ENCODE measurements at regions not wholly inside any gene's neighbourhood (a gene's known extent, or its start where the extent isn't known, plus 50 kb on each side); places are given as distances from the start of the nearest gene placed in this dataset.
A peak's percentile ranks its signal among the peaks of the same experiment; 100 is the strongest.

DNA sequence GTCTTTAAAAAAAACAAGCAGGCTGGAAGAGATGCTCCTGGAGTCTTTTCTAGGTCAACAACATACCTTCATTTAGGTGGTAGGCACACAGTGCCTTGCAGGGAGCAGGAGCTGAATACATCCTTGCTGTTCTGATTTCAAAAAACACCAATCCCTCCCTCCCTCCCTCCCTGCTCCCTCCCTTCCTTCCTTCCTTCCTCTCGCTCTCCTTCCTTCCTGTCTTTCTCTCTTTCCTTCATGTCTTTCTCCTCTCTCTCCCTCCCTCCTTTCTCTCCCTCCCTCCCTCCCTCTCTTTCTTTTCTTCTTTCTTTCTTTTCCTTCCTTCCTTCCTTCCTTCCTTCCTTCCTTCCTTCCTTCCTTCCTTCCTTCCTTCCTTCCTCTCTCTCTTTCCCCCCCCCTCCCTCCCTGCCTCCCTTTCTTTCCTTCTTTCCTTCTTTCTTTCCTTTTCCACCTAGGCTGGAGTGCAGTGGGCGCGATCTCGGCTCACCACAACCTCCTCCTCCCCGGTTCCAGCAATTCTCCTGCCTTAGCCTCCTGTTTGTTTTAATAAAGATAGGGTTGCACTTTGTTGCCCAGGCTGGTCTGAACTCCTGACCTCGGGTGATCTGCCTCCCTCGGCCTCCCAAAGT, 245.1 kb downstream of the MIAT start:
- POLR2A ChIA-PET (ENCODE audit: low non-redundant PET) = no interaction called here
- CTCF ChIA-PET = interaction anchor here (0.6 kb wide), 2 partner anchors 441 to 886 kb away, joined by 3 to 4 read pairs; no protein-coding TSS in a partner anchor
- TF ChIP-seq, protein P1, sequence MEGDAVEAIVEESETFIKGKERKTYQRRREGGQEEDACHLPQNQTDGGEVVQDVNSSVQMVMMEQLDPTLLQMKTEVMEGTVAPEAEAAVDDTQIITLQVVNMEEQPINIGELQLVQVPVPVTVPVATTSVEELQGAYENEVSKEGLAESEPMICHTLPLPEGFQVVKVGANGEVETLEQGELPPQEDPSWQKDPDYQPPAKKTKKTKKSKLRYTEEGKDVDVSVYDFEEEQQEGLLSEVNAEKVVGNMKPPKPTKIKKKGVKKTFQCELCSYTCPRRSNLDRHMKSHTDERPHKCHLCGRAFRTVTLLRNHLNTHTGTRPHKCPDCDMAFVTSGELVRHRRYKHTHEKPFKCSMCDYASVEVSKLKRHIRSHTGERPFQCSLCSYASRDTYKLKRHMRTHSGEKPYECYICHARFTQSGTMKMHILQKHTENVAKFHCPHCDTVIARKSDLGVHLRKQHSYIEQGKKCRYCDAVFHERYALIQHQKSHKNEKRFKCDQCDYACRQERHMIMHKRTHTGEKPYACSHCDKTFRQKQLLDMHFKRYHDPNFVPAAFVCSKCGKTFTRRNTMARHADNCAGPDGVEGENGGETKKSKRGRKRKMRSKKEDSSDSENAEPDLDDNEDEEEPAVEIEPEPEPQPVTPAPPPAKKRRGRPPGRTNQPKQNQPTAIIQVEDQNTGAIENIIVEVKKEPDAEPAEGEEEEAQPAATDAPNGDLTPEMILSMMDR (conservative IDR thresholded peaks at IDR 0.05; ENCODE audit: low read depth, low read length) = no peak
- no peak for TF ChIP-seq EZH2 (IDR thresholded peaks at IDR 0.05; ENCODE audit: borderline replicate concordance, low read depth, low read length, poor library complexity, severe bottlenecking)

DNA sequence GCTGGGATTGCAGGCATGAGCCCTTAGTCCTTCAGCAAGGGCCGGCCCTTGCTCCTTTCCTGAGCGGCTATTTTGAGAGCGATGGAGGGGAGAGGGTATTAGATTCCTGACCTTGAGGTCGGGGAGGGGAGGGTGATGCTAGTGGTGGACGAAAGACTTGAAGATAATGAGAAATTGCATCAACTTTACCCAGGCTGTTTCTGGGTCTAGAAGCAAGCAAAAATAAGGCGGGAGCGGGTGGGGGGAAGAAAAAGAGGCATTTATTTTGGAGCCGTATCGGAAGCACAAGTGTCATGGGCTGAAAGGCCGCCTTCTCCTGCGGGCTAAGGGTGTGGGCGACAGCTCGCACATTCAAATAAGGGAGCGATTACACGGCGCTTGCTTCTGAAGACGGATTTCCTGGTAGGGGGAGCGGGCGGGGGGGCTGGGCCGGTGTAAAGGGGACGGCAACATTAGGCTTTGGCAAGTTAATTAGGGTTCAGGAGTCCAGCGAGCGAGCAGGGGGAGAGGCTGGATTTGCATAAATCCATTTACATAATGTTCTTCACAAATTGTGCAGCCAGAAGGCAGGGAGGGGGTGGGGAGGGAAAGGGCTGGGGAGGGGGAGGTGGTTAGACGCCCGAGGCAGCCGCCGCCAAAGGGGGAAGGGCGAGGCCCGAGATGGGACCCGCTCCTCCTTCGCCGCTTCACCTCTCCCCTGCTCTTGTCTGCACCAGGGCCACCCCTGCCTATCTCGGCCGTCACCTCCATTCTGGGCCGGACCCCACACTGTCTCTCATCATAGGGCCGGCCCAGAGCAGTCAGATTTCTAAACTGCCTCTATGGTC, 245.9 kb downstream of the MIAT start:
- no TSS peak for BruUV-seq (replicated peaks)
- CTCF ChIA-PET = interaction anchor here (0.5 to 0.6 kb wide), 2 partner anchors 120 to 442 kb away, joined by 3 to 4 read pairs; no protein-coding TSS in a partner anchor
- intact Hi-C loops (cut with micrococcal nuclease; ENCODE audit: unreplicated experiment) = loop anchor here (10.0 kb wide), 1 partner anchor 902 kb away; the partner anchor contains the start of gene MN1
- H3K27me3 ChIP-seq (replicated peaks; ENCODE audit: insufficient read depth, low read depth, low read length, poor library complexity) = no peaks in the 10 kb centered on the region
- no peaks in the 10 kb centered on the region for H3K9me3 ChIP-seq (ENCODE audit: low read depth, low read length, poor library complexity, severe bottlenecking)
- no peaks in the 10 kb centered on the region for H3K36me3 ChIP-seq (ENCODE audit: insufficient read depth, low read length, poor library complexity, severe bottlenecking)
- H3K4me3 ChIP-seq (ENCODE audit: low read depth, low read length, poor library complexity, severe bottlenecking) = peak overlapping the region; percentile 27
- TF ChIP-seq EZH2 (IDR thresholded peaks at IDR 0.05; ENCODE audit: borderline replicate concordance, low read depth, low read length, poor library complexity, severe bottlenecking) = no peak
- TF ChIP-seq, protein P1 (conservative IDR thresholded peaks at IDR 0.05; ENCODE audit: low read depth, low read length) = no peak
- H3K4me1 ChIP-seq (ENCODE audit: insufficient read depth, low read length, poor library complexity, severe bottlenecking) = peaks cover 43% of the 10 kb centered on the region
- DNase-seq (ENCODE audit: low spot score) = peak; percentile 83
- H3K27ac ChIP-seq (ENCODE audit: low read depth, low read length, poor library complexity, severe bottlenecking) = peak overlapping the region; percentile 97
- POLR2A ChIA-PET (ENCODE audit: low non-redundant PET) = no interaction called here

More for the DNA sequence above, 245.1 kb downstream of the MIAT start:
- Histone ChIP-seq H3K27me3 (replicated peaks; ENCODE audit: insufficient read depth, low read depth, low read length, poor library complexity) (no peaks in the 10 kb centered on the region), H3K4me1 (ENCODE audit: insufficient read depth, low read length, poor library complexity, severe bottlenecking) (peaks cover 43% of the 10 kb centered on the region), H3K9me3 (ENCODE audit: low read depth, low read length, poor library complexity, severe bottlenecking) (no peaks in the 10 kb centered on the region), H3K4me3 (ENCODE audit: low read depth, low read length, poor library complexity, severe bottlenecking) (peak overlapping the region; percentile 27), H3K36me3 (ENCODE audit: insufficient read depth, low read length, poor library complexity, severe bottlenecking) (no peaks in the 10 kb centered on the region), H3K27ac (ENCODE audit: low read depth, low read length, poor library complexity, severe bottlenecking) (peak overlapping the region; percentile 97)
- intact Hi-C loops (cut with micrococcal nuclease; ENCODE audit: unreplicated experiment) = loop anchor here (10.0 kb wide), 1 partner anchor 902 kb away; the partner anchor contains the start of gene MN1
- no TSS peak for BruUV-seq (replicated peaks)
- DNase-seq (ENCODE audit: low spot score) = peak; percentile 77

DNA sequence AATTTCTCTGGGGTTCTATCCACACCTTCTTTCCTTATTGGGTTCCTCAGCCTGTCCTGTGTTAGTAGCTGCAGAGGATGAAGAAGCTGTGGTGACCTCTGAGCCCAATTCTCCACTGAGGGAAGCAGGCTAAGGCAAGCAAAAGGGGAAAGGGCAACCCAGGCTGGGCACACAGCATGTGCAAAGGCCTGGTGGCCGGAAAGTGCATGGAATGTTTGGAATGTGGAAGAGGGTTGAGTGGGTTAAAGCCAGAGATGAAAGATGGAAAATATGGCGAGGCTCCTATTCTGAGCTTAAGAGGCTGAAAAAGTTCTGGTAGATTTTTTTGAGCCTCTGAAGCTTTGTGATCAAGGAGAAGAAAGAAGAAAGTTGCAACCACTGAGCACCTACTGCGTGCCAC, 247.1 kb downstream of the MIAT start:
- Histone ChIP-seq H3K27me3 (replicated peaks; ENCODE audit: insufficient read depth, low read depth, low read length, poor library complexity) (no peaks in the 10 kb centered on the region), H3K27ac (ENCODE audit: low read depth, low read length, poor library complexity, severe bottlenecking) (peak overlapping the region; percentile 72), H3K4me3 (ENCODE audit: low read depth, low read length, poor library complexity, severe bottlenecking) (no peak overlapping the region), H3K9me3 (ENCODE audit: low read depth, low read length, poor library complexity, severe bottlenecking) (no peaks in the 10 kb centered on the region), H3K36me3 (ENCODE audit: insufficient read depth, low read length, poor library complexity, severe bottlenecking) (no peaks in the 10 kb centered on the region), H3K4me1 (ENCODE audit: insufficient read depth, low read length, poor library complexity, severe bottlenecking) (peaks cover 43% of the 10 kb centered on the region)
- CTCF ChIA-PET = no interaction called here
- no peak for TF ChIP-seq EZH2 (IDR thresholded peaks at IDR 0.05; ENCODE audit: borderline replicate concordance, low read depth, low read length, poor library complexity, severe bottlenecking)
- TF ChIP-seq, protein P1 (conservative IDR thresholded peaks at IDR 0.05; ENCODE audit: low read depth, low read length) = no peak
- BruUV-seq (replicated peaks) = no TSS peak
- POLR2A ChIA-PET (ENCODE audit: low non-redundant PET) = no interaction called here
- intact Hi-C loops (cut with micrococcal nuclease; ENCODE audit: unreplicated experiment) = loop anchor here (10.0 kb wide), 1 partner anchor 900 kb away; the partner anchor contains the start of gene MN1
- DNase-seq (ENCODE audit: low spot score) = no peak

Data from A673 (cell line).